Stimulated activated naive CD8-positive, alpha-beta T cell treated with anti-CD3 and anti-CD28 coated beads, Interleukin-15, amount 100 ng/mL, for 72 hours (primary cell): ENCODE measurements at regions not wholly inside any gene's neighbourhood (a gene's known extent, or its start where the extent isn't known, plus 50 kb on each side); places are given as distances from the start of the nearest gene placed in this dataset.
"Not testable (repeated sequence)": the region's sequence is repeated elsewhere in the genome, so short reads cannot be mapped to it uniquely, and the experiment has no call there.

ENCODE experiments used
- ATAC-seq: fragments of 150-1000 bp; cut with Tn5 transposase; 2 replicates; pipeline ENCODE4 v1.10.0; 2021; ENCODE audit warnings: mild to moderate bottlenecking, moderate library complexity
- DNase-seq, 2 donors: peaks; one replicate each; pipeline ENCODE4 v3.0.0; 2021 to 2022
- H3K27ac Mint-ChIP-seq, 2 donors: one replicate each; pipeline ENCODE4 v1.8.0; 2022; ENCODE audit warnings: mild to moderate bottlenecking in 2 of 2, mixed read lengths in 2 of 2, moderate library complexity in 2 of 2
- H3K27me3 Mint-ChIP-seq: one replicate; pipeline ENCODE4 v1.8.0; 2022; ENCODE audit warnings: mixed read lengths
- H3K4me1 Mint-ChIP-seq: one replicate; pipeline ENCODE4 v1.8.0; 2022; ENCODE audit warnings: mild to moderate bottlenecking, mixed read lengths
- H3K4me3 Mint-ChIP-seq, 2 donors: one replicate each; pipeline ENCODE4 v1.8.0; 2022; ENCODE audit warnings: mild to moderate bottlenecking in 2 of 2, mixed read lengths in 2 of 2, moderate library complexity in 1 of 2
- H3K9me3 Mint-ChIP-seq, 2 donors: one replicate each; pipeline ENCODE4 v1.8.0; 2022; ENCODE audit warnings: mixed read lengths in 2 of 2

DNA sequence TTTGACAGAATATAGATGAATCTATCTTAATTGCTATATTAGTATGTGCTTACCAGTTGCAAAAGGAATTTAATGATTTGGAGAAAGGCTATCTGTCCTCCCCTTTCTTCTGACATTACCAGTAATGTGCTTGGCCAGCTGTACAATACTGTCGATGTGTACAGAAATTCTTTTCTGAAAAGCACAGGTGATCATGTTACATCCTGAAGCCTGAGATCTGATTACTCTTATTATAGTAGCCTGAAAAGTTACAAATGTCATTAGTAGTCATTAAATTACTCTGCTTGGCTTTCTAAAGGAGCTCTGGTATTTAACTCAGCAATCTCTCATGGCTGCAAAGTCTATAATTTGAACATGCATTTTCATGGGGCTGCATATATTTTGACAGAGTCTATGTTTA lies 209.8 kb downstream of the PTPRC start:
- Mint-ChIP-seq H3K9me3 (peaks cover 7 to 17% of the 10 kb centered on the region in 2 donors), H3K4me3 (no peak overlapping the region), H3K4me1 (no peaks in the 10 kb centered on the region), H3K27ac (no peak overlapping the region), H3K27me3 (no peaks in the 10 kb centered on the region)
- ATAC-seq (no peak), DNase-seq (no peak)

- ATAC-seq (no peak), DNase-seq (no peak)
- H3K9me3 Mint-ChIP-seq, result peaks cover 7 to 17% of the 10 kb centered on the region in 2 donors
- no peak overlapping the region for H3K4me3 Mint-ChIP-seq
- H3K27ac Mint-ChIP-seq, result no peak overlapping the region
- H3K27me3 Mint-ChIP-seq, result no peaks in the 10 kb centered on the region
- H3K4me1 Mint-ChIP-seq, result no peaks in the 10 kb centered on the region
Measured at GRCh38 chr1:198849093-198849492, 210.3 kb downstream of the PTPRC start.

- no peak for ATAC-seq
- H3K9me3 Mint-ChIP-seq, result peaks cover 7 to 17% of the 10 kb centered on the region in 2 donors
- H3K27me3 Mint-ChIP-seq, result no peaks in the 10 kb centered on the region
- no peak for DNase-seq
- no peak overlapping the region for H3K4me3 Mint-ChIP-seq
- no peak overlapping the region for H3K27ac Mint-ChIP-seq
- H3K4me1 Mint-ChIP-seq, result no peaks in the 10 kb centered on the region
Measured at GRCh38 chr1:198850196-198850595, 211.4 kb downstream of the PTPRC start.

GRCh38 chr1:198850966-198851365 lies 212.1 kb downstream of the PTPRC start:
- Mint-ChIP-seq H3K27ac (peak overlapping the region in 1 of 2 donors; percentile 27), H3K9me3 (peaks cover 7 to 17% of the 10 kb centered on the region in 2 donors)
- DNase-seq, ATAC-seq, H3K27me3 Mint-ChIP-seq, H3K4me3 Mint-ChIP-seq, H3K4me1 Mint-ChIP-seq: not testable (repeated sequence)

DNA sequence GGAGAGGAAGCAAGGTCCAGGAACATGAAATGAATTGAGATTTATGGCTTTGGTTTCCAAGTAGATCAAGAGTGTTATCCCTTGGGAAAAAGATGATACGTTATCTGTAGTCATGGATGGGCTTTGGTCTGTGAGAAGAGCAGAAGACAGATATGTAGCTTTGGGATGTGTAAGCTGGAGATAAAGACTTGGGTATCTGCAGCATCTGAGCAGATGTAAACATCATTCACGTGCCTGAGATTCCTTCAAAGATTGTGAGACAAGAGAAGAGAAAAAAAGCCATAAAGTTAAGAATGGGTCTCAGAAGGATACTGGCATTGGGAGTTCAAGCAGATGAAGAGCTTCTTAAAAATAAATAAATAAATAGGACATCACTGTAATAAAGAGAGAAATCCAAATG lies 217.8 kb downstream of the PTPRC start:
- Mint-ChIP-seq H3K4me1 (no peaks in the 10 kb centered on the region), H3K9me3 (no peaks in the 10 kb centered on the region), H3K4me3 (no peak overlapping the region), H3K27me3 (no peaks in the 10 kb centered on the region), H3K27ac (no peak overlapping the region)
- DNase-seq (no peak), ATAC-seq (no peak)

DNA sequence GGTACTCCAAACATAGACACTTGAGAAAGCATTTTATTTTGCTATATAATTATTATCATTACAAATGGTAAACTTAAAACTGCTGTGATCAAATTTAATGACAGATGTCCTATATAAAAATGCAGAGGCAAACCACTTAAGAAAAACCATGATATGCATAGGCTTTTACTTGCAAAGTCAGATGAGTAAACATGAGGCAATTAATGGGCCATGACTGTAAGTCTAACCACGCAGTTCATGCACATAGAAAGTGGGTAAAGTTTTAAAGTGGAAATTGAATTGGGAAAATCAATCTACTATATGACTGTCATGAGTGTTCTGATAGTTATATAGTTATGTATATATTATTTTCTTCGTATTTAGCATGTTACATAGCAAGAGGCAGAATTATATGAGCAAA lies 219.2 kb downstream of the PTPRC start:
- no peak for DNase-seq
- no peaks in the 10 kb centered on the region for H3K27me3 Mint-ChIP-seq
- no peak for ATAC-seq
- no peak overlapping the region for H3K27ac Mint-ChIP-seq
- no peaks in the 10 kb centered on the region for H3K9me3 Mint-ChIP-seq
- no peak overlapping the region for H3K4me3 Mint-ChIP-seq
- H3K4me1 Mint-ChIP-seq, result no peaks in the 10 kb centered on the region

DNA sequence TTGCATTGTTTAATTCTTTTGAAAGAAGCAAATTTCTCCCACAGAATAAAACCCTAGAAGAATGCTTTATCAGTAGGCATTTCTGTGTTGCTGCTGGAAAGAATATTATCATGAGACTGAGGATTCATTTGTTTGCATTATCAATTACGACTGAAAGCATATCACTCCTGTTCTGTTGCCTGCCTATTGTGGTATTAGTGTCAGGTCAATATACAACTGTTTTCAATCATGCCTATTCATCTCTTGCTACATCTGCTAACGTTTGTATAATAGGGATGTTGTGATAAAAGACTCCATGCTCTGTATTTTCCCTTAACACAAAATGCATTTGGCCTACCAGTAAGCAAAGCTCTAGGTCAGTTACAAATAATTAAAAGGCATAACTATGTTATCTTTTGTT lies 221.5 kb downstream of the PTPRC start:
- H3K27me3 Mint-ChIP-seq, result no peaks in the 10 kb centered on the region
- no peaks in the 10 kb centered on the region for H3K9me3 Mint-ChIP-seq
- ATAC-seq, result no peak
- no peak overlapping the region for H3K27ac Mint-ChIP-seq
- no peaks in the 10 kb centered on the region for H3K4me1 Mint-ChIP-seq
- no peak for DNase-seq
- no peak overlapping the region for H3K4me3 Mint-ChIP-seq

- Mint-ChIP-seq H3K27me3 (no peaks in the 10 kb centered on the region), H3K9me3 (no peaks in the 10 kb centered on the region)
- ATAC-seq, result no peak
Measured at GRCh38 chr1:198861636-198862035, 222.8 kb downstream of the PTPRC start.

DNA sequence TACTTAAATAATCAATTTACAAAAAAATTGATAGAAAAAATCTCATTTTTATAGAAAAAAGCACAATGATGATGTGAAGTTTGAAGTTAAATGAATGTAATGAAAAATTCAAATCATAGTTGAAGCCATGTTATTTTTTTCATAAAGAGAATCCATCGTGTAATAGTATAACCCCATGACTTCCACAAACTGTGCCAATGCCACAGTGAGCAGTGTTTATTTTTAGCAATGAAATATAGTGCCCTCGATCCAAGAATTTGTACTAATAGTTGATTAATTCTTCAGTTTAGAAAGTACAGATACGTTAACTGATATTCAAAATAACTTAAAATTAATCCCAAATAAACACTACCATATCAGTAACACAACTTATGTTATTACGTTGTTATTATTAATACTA lies 225.9 kb downstream of the PTPRC start:
- Mint-ChIP-seq H3K27ac (no peak overlapping the region), H3K27me3 (no peaks in the 10 kb centered on the region), H3K4me3 (no peak overlapping the region), H3K9me3 (no peaks in the 10 kb centered on the region), H3K4me1 (no peaks in the 10 kb centered on the region)
- ATAC-seq, result no peak
- DNase-seq, result no peak

More at GRCh38 chr1:198861636-198862035, 222.8 kb downstream of the PTPRC start:
- Mint-ChIP-seq H3K4me3 (no peak overlapping the region), H3K27ac (no peak overlapping the region), H3K4me1 (no peaks in the 10 kb centered on the region)
- DNase-seq, result no peak

- H3K4me1 Mint-ChIP-seq, result no peaks in the 10 kb centered on the region
- DNase-seq (no peak), ATAC-seq (no peak)
- H3K4me3 Mint-ChIP-seq, result no peak overlapping the region
- H3K27ac Mint-ChIP-seq, result no peak overlapping the region
- H3K27me3 Mint-ChIP-seq, result no peaks in the 10 kb centered on the region
- H3K9me3 Mint-ChIP-seq, result no peaks in the 10 kb centered on the region
Measured at GRCh38 chr1:198865319-198865718, 226.5 kb downstream of the PTPRC start.

GRCh38 chr1:198867182-198867581 lies 228.3 kb downstream of the PTPRC start:
- Mint-ChIP-seq H3K27me3 (no peaks in the 10 kb centered on the region), H3K9me3 (no peaks in the 10 kb centered on the region), H3K27ac (no peak overlapping the region), H3K4me1 (no peaks in the 10 kb centered on the region), H3K4me3 (no peak overlapping the region)
- ATAC-seq, result no peak
- no peak for DNase-seq

DNA sequence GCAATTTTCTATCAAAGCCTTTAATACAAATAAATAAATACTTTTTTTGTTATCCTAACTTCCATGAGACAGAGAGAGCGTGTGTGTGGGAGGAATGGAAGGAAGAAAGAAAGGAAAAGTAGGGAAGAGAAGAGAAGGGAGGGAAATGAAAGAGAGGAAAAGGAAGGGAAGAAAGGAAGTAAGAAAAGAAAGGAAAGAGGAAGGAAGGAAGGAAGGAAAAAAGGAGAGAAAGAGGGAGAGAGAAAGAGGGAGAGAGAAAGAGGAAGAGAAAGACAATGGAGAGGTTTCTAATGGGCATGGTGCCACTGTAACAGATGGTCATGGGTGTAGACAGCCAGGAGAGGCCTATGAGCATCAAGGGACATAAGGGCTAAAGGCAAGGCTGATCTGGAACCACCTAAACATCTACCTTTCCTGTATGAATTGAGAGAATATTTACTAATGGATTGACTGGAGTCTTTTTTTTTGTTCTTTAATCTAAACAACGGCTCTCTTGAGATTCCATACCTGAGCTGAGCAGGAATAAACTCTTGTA lies 234.9 kb downstream of the PTPRC start:
- DNase-seq, result no peak
- H3K4me1 Mint-ChIP-seq, result no peaks in the 10 kb centered on the region
- no peak for ATAC-seq
- peaks cover 8 to 14% of the 10 kb centered on the region in 2 donors for H3K9me3 Mint-ChIP-seq
- no peaks in the 10 kb centered on the region for H3K27me3 Mint-ChIP-seq
- H3K27ac Mint-ChIP-seq, result peak overlapping the region in 1 of 2 donors; percentile 77
- H3K4me3 Mint-ChIP-seq, result no peak overlapping the region

- H3K27me3 Mint-ChIP-seq, result no peaks in the 10 kb centered on the region
Measured at GRCh38 chr1:198876371-198876871, 237.6 kb downstream of the PTPRC start.

GRCh38 chr1:198878566-198878965 lies 239.7 kb downstream of the PTPRC start:
- Mint-ChIP-seq H3K27ac (peak overlapping the region; percentile 2 to 71), H3K4me3 (no peak overlapping the region), H3K27me3 (no peaks in the 10 kb centered on the region), H3K9me3 (peaks cover 10 to 18% of the 10 kb centered on the region in 2 donors), H3K4me1 (peaks cover 22% of the 10 kb centered on the region)
- DNase-seq, result no peak
- ATAC-seq, result no peak

More at GRCh38 chr1:198876371-198876871, 237.6 kb downstream of the PTPRC start:
- no peak overlapping the region for H3K27ac Mint-ChIP-seq
- H3K9me3 Mint-ChIP-seq, result peaks cover 10 to 20% of the 10 kb centered on the region in 2 donors
- no peak for DNase-seq
- ATAC-seq, result no peak
- H3K4me3 Mint-ChIP-seq, result no peak overlapping the region
- peaks cover 16% of the 10 kb centered on the region for H3K4me1 Mint-ChIP-seq

GRCh38 chr1:198879711-198880306 lies 241.0 kb downstream of the PTPRC start:
- no peaks in the 10 kb centered on the region for H3K27me3 Mint-ChIP-seq
- DNase-seq (no peak), ATAC-seq (no peak)
- no peak overlapping the region for H3K4me3 Mint-ChIP-seq
- H3K4me1 Mint-ChIP-seq, result peaks cover 22% of the 10 kb centered on the region
- H3K27ac Mint-ChIP-seq, result peak overlapping the region; percentile 65 to 74
- H3K9me3 Mint-ChIP-seq, result peaks cover 10 to 13% of the 10 kb centered on the region in 2 donors

GRCh38 chr1:198880397-198880796 lies 241.6 kb downstream of the PTPRC start:
- ATAC-seq (no peak), DNase-seq (no peak)
- H3K9me3 Mint-ChIP-seq, result peaks cover 10 to 13% of the 10 kb centered on the region in 2 donors
- H3K4me3 Mint-ChIP-seq, result no peak overlapping the region
- H3K4me1 Mint-ChIP-seq, result peaks cover 26% of the 10 kb centered on the region
- peak overlapping the region; percentile 93 to 100 for H3K27ac Mint-ChIP-seq
- no peaks in the 10 kb centered on the region for H3K27me3 Mint-ChIP-seq
